Endothelial cell of umbilical vein (primary cell): ENCODE measurements at regions not wholly inside any gene's neighbourhood (a gene's known extent, or its start where the extent isn't known, plus 50 kb on each side); places are given as distances from the start of the nearest gene placed in this dataset.

Experiments
- BruUV-seq: library from RNA; stranded (reverse); fragments of 400-500 nt; replicated peaks from 2 replicates; lab custom pipeline; 2021; lab: Mats Ljungman, UMichigan
- CTCF ChIA-PET: fragments of 300-600, 350-600 bp; sonication (Branson Sonifier 250); formaldehyde crosslinking; loops from one replicate; lab custom pipeline; 2021; ENCODE audit warnings: antibody characterized with exemption, inconsistent platforms; lab: Charles Lee
- POLR2A ChIA-PET: fragments of 300-600, 350-600 bp; sonication (Branson Sonifier 250); formaldehyde crosslinking; loops from one replicate; lab custom pipeline; 2021; ENCODE audit warnings: antibody characterized with exemption, inconsistent platforms; lab: Charles Lee
- DNase-seq: peaks from one replicate; pipeline ENCODE4 v3.0.0-alpha.2; 2011; ENCODE audit warnings: low read depth, low spot score
- FAIRE-seq: peaks from 2 replicates; lab custom pipeline; 2011; peaks lifted over from hg19 to GRCh38; lab: Jason Lieb, UNC
- H2AFZ ChIP-seq: 2 replicates; pipeline ENCODE4 v1.6.0; 2012; ENCODE audit warnings: low read depth, low read length, control low read depth, inconsistent platforms
- H3K27ac ChIP-seq: 2 replicates; pipeline ENCODE4 v1.5.1; 2011; ENCODE audit warnings: low read depth, mild to moderate bottlenecking, control low read depth, low read length, moderate library complexity; ENCODE audit not compliant: insufficient read depth
- H3K27me3 ChIP-seq, 2 experiments: 2 replicates each; pipeline versions ENCODE4 v1.6.0 to v1.6.1; 2011; ENCODE audit warnings: low read length in 2 of 2, mixed read lengths in 1 of 2; ENCODE audit not compliant: control insufficient read depth in 2 of 2, insufficient read depth in 2 of 2
- H3K36me3 ChIP-seq, 2 experiments: 2 replicates in 1 of 2; 3 replicates in 1 of 2; pipeline ENCODE4 v1.5.1; 2011; ENCODE audit warnings: low read length in 2 of 2, mild to moderate bottlenecking in 1 of 2, moderate library complexity in 1 of 2; ENCODE audit not compliant: control insufficient read depth in 2 of 2, insufficient read depth in 2 of 2; ENCODE audit errors: extremely low read depth in 1 of 2
- H3K4me1 ChIP-seq: 3 replicates; pipeline ENCODE4 v1.5.1; 2011; ENCODE audit warnings: mild to moderate bottlenecking, low read length; ENCODE audit not compliant: control insufficient read depth, insufficient read depth; ENCODE audit errors: extremely low read depth
- H3K4me2 ChIP-seq: 2 replicates; pipeline ENCODE4 v1.6.1; 2011; ENCODE audit warnings: low read length, control low read depth, mixed read lengths; ENCODE audit not compliant: insufficient read depth
- H3K4me3 ChIP-seq, 3 experiments: fragments of 200-600 bp in 1 of 3; sonication (generic), shearing (Covaris generic) in 1 of 3; replicated peaks in 1 of 3; 2 replicates each; pipeline ENCODE4 v1.5.1; 2011 to 2016; ENCODE audit warnings: control low read depth in 3 of 3, low read length in 3 of 3, mild to moderate bottlenecking in 2 of 3, inconsistent platforms in 1 of 3, low read depth in 1 of 3, moderate library complexity in 1 of 3; ENCODE audit not compliant: insufficient read depth in 1 of 3
- H3K79me2 ChIP-seq: 2 replicates; pipeline ENCODE4 v1.6.0; 2012; ENCODE audit warnings: low read length, inconsistent platforms; ENCODE audit not compliant: control insufficient read depth, insufficient read depth
- H3K9ac ChIP-seq: replicated peaks from 2 replicates; pipeline ENCODE3; 2011; ENCODE audit warnings: low read length, control low read depth; ENCODE audit not compliant: insufficient read depth; ENCODE audit errors: extremely low read depth
- H3K9me1 ChIP-seq: replicated peaks from 3 replicates; pipeline ENCODE4 v1.6.0; 2011; ENCODE audit warnings: mild to moderate bottlenecking, low read length; ENCODE audit not compliant: control insufficient read depth, insufficient read depth; ENCODE audit errors: extremely low read depth
- H3K9me3 ChIP-seq: replicated peaks from 2 replicates; pipeline ENCODE4 v1.5.1; 2012; ENCODE audit warnings: low read length, inconsistent platforms; ENCODE audit not compliant: control insufficient read depth, insufficient read depth
- H4K20me1 ChIP-seq: replicated peaks from 2 replicates; pipeline ENCODE3; 2011; ENCODE audit warnings: mild to moderate bottlenecking, low read length; ENCODE audit not compliant: control insufficient read depth, insufficient read depth; ENCODE audit errors: extremely low read depth
- EZH2 ChIP-seq: IDR thresholded peaks from 2 replicates; pipeline ENCODE4 v1.6.1; 2012; ENCODE audit warnings: borderline replicate concordance, low read depth, mild to moderate bottlenecking, moderate library complexity, low read length, inconsistent platforms; ENCODE audit not compliant: severe bottlenecking
- FOS ChIP-seq: IDR thresholded peaks from 2 replicates; pipeline ENCODE4 v1.6.1; 2011; ENCODE audit warnings: mild to moderate bottlenecking, low read length, moderate library complexity, borderline replicate concordance; ENCODE audit not compliant: insufficient read depth
- GATA2 ChIP-seq: IDR thresholded peaks from 2 replicates; pipeline ENCODE4 v1.7.0; 2011; ENCODE audit warnings: low read depth, mild to moderate bottlenecking, moderate library complexity, mixed read lengths, low read length; ENCODE audit not compliant: insufficient read length, insufficient read depth
- JUN ChIP-seq: IDR thresholded peaks from 2 replicates; pipeline ENCODE4 v1.6.1; 2011; ENCODE audit warnings: borderline replicate concordance, low read depth; ENCODE audit not compliant: insufficient read length, insufficient read depth
- MYC ChIP-seq: IDR thresholded peaks from one replicate; pipeline ENCODE4 v1.6.1; 2011; ENCODE audit warnings: mild to moderate bottlenecking, low read depth, low read length
- POLR2A ChIP-seq: IDR thresholded peaks from 2 replicates; pipeline ENCODE4 v1.6.1; 2012; ENCODE audit warnings: low read depth, mild to moderate bottlenecking, control low read depth, low read length
- POLR2AphosphoS5 ChIP-seq: IDR thresholded peaks from 2 replicates; pipeline ENCODE4 v1.6.1; 2012; ENCODE audit warnings: low read depth, mild to moderate bottlenecking, control low read depth, low read length, moderate library complexity; ENCODE audit not compliant: insufficient read depth
- dilution Hi-C: fragments of 300-500 bp; cut with MboI; formaldehyde crosslinking; loops from one replicate; pipeline ENCODE4 v1.15.0; 2019; ENCODE audit warnings: low sequenced_read_pairs; ENCODE audit not compliant: extremely low pct_ligation_motif_present
- intact Hi-C: fragments of 100-400 bp; cut with micrococcal nuclease; formaldehyde crosslinking; loops from one replicate; pipeline ENCODE4 v1.10.0; 2022
- TF ChIP-seq, protein P1 (sequence below): IDR thresholded peaks from 2 replicates; pipeline ENCODE4 v1.6.1; 2011; ENCODE audit not compliant: insufficient read depth, insufficient read length
- TF ChIP-seq, protein P2 (sequence below), 2 donors: IDR thresholded peaks; 1 replicate in 1 of 2; 2 replicates in 1 of 2; pipeline ENCODE4 v1.5.1; 2011; ENCODE audit warnings: low read length in 2 of 2, mild to moderate bottlenecking in 2 of 2, moderate library complexity in 2 of 2, control low read depth in 1 of 2, inconsistent platforms in 1 of 2, low read depth in 1 of 2; ENCODE audit not compliant: insufficient read depth in 1 of 2; ENCODE audit errors: extremely low read depth in 1 of 2

DNA sequence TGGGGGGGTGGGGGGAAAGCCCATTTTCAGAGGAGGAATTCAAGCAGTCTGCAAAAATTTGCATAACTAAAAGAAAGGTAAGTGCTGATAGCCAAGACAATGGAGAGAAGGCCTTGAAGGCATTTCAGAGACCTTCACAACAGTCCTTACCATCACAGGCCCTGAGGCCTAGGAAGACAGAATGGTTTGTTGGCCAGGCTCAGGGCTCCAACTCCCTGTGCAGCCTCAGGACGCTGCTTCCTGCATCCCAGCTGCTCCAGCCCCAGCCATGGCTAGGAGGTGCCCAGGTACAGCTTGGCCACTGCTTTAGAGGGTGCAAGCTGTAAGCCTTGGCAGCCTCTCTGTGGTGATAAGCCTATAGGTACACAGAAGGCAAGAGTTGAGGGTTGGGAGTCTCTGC lies 571.6 kb downstream of the MATN1 start:
- H2AFZ ChIP-seq = no peak overlapping the region

More for the DNA sequence above, 571.6 kb downstream of the MATN1 start:
- no peaks in the 10 kb centered on the region for H3K9me3 ChIP-seq
- no peaks in the 10 kb centered on the region for H3K79me2 ChIP-seq
- ChIA-PET POLR2A (no interaction called here), CTCF (no interaction called here)
- TF ChIP-seq, protein P1, sequence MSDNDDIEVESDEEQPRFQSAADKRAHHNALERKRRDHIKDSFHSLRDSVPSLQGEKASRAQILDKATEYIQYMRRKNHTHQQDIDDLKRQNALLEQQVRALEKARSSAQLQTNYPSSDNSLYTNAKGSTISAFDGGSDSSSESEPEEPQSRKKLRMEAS = no peak
- TF ChIP-seq MYC (no peak), POLR2AphosphoS5 (no peak), FOS (no peak), JUN (no peak), POLR2A (no peak), GATA2 (no peak), EZH2 (no peak)
- TF ChIP-seq, protein P2, sequence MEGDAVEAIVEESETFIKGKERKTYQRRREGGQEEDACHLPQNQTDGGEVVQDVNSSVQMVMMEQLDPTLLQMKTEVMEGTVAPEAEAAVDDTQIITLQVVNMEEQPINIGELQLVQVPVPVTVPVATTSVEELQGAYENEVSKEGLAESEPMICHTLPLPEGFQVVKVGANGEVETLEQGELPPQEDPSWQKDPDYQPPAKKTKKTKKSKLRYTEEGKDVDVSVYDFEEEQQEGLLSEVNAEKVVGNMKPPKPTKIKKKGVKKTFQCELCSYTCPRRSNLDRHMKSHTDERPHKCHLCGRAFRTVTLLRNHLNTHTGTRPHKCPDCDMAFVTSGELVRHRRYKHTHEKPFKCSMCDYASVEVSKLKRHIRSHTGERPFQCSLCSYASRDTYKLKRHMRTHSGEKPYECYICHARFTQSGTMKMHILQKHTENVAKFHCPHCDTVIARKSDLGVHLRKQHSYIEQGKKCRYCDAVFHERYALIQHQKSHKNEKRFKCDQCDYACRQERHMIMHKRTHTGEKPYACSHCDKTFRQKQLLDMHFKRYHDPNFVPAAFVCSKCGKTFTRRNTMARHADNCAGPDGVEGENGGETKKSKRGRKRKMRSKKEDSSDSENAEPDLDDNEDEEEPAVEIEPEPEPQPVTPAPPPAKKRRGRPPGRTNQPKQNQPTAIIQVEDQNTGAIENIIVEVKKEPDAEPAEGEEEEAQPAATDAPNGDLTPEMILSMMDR (IDR thresholded peaks at IDR 0.05; ENCODE audit: extremely low read depth in 1 of 2, insufficient read depth in 1 of 2, low read depth in 1 of 2, low read length in 2 of 2) = no peak
- H3K9me1 ChIP-seq = no peaks in the 10 kb centered on the region
- no peak overlapping the region for H3K9ac ChIP-seq
- no peak overlapping the region for H3K4me3 ChIP-seq
- H3K27ac ChIP-seq = no peak overlapping the region
- DNase-seq = no peak
- BruUV-seq = no TSS peak
- no peaks in the 10 kb centered on the region for H3K27me3 ChIP-seq
- no peak overlapping the region for H3K4me2 ChIP-seq
- no peaks in the 10 kb centered on the region for H3K4me1 ChIP-seq
- no peaks in the 10 kb centered on the region for H3K36me3 ChIP-seq
- dilution Hi-C loops = no loop called here
- FAIRE-seq = no peak
- H4K20me1 ChIP-seq = no peaks in the 10 kb centered on the region
- intact Hi-C loops = no loop called here
